ENCODE measurements at regions not wholly inside any gene's neighbourhood (a gene's known extent, or its start where the extent isn't known, plus 50 kb on each side); places are given as distances from the start of the nearest gene placed in this dataset.

- H3K27ac ChIP-seq = no peak overlapping the region
- no peak for TF ChIP-seq CTCF (IDR thresholded peaks at IDR 0.05)
- no peak for TF ChIP-seq ZFX (IDR thresholded peaks at IDR 0.05; ENCODE audit: borderline replicate concordance)
Measured at GRCh38 chr15:95503107-95503506, 827.4 kb upstream of the NR2F2 start.

GRCh38 chr15:95503640-95504225, 826.8 kb upstream of the NR2F2 start:
- H3K27ac ChIP-seq = no peak overlapping the region
- TF ChIP-seq CTCF (IDR thresholded peaks at IDR 0.05) (no peak), ZFX (IDR thresholded peaks at IDR 0.05; ENCODE audit: borderline replicate concordance) (no peak)

- no peak for TF ChIP-seq ZFX (IDR thresholded peaks at IDR 0.05; ENCODE audit: borderline replicate concordance)
- no peak overlapping the region for H3K27ac ChIP-seq
Measured at GRCh38 chr15:95511671-95512070, 818.8 kb upstream of the NR2F2 start.

- H3K27ac ChIP-seq = no peak overlapping the region
- TF ChIP-seq ZFX (IDR thresholded peaks at IDR 0.05; ENCODE audit: borderline replicate concordance) (no peak), CTCF (IDR thresholded peaks at IDR 0.05) (no peak)
Measured at GRCh38 chr15:95512906-95513305, 817.6 kb upstream of the NR2F2 start.

- TF ChIP-seq CTCF (IDR thresholded peaks at IDR 0.05) (no peak), ZFX (IDR thresholded peaks at IDR 0.05; ENCODE audit: borderline replicate concordance) (no peak)
- H3K27ac ChIP-seq = no peak overlapping the region
Measured at GRCh38 chr15:95519887-95520286, 810.6 kb upstream of the NR2F2 start.

GRCh38 chr15:95520511-95520910, 810.0 kb upstream of the NR2F2 start:
- no peak for TF ChIP-seq ZFX (IDR thresholded peaks at IDR 0.05; ENCODE audit: borderline replicate concordance)
- TF ChIP-seq CTCF (IDR thresholded peaks at IDR 0.05) = no peak
- no peak overlapping the region for H3K27ac ChIP-seq

- H3K27ac ChIP-seq = no peak overlapping the region
- no peak for TF ChIP-seq CTCF (IDR thresholded peaks at IDR 0.05)
- TF ChIP-seq ZFX (IDR thresholded peaks at IDR 0.05; ENCODE audit: borderline replicate concordance) = no peak
Measured at GRCh38 chr15:95520922-95521321, 809.6 kb upstream of the NR2F2 start.

- H3K27ac ChIP-seq = no peak overlapping the region
- TF ChIP-seq CTCF (IDR thresholded peaks at IDR 0.05) = no peak
- no peak for TF ChIP-seq ZFX (IDR thresholded peaks at IDR 0.05; ENCODE audit: borderline replicate concordance)
Measured at GRCh38 chr15:95522533-95522932, 808.0 kb upstream of the NR2F2 start.

Measured in 22Rv1 (cell line).